Stimulated activated CD8-positive, alpha-beta memory T cell treated with anti-CD3 and anti-CD28 coated beads, Interleukin-12 subunit alpha, Interleukin-12 subunit beta, amount 100 ng/mL, for 4 hours (primary cell): ENCODE measurements at regions not wholly inside any gene's neighbourhood (a gene's known extent, or its start where the extent isn't known, plus 50 kb on each side); places are given as distances from the start of the nearest gene placed in this dataset.
"Not testable (repeated sequence)": the region's sequence is repeated elsewhere in the genome, so short reads cannot be mapped to it uniquely, and the experiment has no call there.

Experiments
- DNase-seq: peaks from one replicate; pipeline ENCODE4 v3.0.0-alpha.2; 2020; ENCODE audit warnings: low read depth

GRCh38 chr5:100017520-100018262, 517.5 kb upstream of the FAM174A start:
- DNase-seq: no peak

DNA sequence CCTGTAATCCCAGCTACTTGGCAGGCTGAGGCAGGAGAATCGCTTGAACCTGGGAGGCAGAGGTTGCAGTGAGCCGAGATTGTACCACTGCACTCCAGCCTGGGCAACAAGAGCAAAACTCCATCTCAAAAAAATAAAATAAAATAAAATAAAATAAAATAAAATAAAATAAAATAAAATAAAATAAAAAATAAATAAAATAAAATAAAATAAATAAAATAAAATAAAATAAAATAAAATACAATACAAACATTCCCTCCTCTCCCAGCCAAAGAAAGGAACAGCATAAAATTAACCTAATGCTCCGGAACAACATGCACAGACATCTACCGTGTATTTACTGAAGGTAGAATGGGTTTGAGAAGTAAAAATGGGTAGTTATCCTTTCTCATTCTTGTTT, 521.9 kb upstream of the FAM174A start:
- not testable (repeated sequence) for DNase-seq

- DNase-seq: not testable (repeated sequence)
Measured at GRCh38 chr5:100011160-100011559, 524.0 kb upstream of the FAM174A start.

GRCh38 chr5:100004969-100005368, 530.2 kb upstream of the FAM174A start:
- DNase-seq: no peak

GRCh38 chr5:99998319-99998718, 536.9 kb upstream of the FAM174A start:
- DNase-seq: no peak

GRCh38 chr5:99995407-99995806, 539.8 kb upstream of the FAM174A start:
- no peak for DNase-seq

DNA sequence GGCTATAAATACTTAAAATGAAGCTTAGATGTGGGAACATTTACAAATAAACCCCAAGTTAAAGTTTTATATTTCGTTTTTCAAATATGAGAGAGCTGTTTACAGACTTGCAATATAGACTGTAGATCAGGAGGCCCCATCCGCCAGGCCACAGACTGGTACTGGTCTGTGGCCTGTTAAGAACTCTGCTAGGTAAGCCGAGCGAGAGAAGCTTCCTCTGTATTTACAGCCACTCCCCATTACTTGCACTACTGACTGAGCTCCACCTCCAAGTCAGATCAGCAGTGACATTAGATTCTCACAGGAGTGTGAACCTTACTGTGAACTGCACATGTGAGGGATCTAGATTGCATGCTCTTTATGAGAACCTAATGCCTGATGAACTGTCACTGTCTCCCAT, 561.4 kb upstream of the FAM174A start:
- no peak for DNase-seq

DNA sequence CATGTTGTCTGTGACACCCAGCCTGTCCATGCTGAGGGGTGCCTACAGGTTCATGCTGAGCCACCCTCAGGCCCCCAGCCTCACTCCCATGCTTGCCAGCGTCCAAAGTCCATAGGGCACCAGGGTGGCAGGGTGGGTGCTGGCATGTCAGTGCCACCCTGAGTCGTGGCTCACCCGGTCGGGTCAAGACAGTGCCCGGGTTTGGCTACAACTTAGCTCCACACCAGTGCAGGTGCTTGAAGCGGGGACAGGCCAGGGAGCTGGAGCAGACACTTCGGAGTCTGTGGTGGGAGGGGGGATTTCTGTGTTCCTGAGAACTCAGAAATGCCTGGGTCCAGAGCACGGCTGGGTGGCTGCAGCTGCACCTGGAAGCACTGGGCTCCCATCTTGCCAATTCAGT, 579.2 kb upstream of the FAM174A start:
- DNase-seq: no peak

GRCh38 chr5:99955006-99955405, 580.2 kb upstream of the FAM174A start:
- no peak for DNase-seq

DNA sequence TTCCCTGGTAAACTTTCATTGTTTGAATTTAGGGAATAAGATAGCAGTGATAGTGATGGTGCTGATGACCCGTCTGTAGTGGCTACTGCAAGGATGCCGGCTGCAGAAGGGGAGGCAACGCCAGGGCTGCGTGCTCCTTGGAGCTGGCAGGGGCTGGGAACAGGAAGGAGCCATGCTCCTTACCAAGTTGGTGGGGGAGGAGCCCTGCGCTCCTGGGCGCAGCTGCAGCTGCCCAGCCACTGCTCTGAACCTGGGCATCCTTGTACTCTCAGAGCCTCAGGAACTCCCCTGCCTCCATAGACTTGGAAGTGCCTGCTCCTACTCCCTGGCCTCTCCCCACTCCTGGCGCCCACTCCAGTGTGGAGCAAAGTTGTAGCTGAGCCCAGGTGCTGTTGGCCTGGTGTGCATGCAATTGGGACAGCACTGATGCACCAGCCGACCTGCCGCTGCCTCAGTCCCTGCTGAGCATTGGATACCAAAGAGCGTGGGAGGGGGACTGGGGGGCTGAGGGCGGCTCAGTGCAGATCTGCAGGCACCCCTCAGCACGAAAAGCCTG, 585.1 kb upstream of the FAM174A start:
- DNase-seq: no peak

DNA sequence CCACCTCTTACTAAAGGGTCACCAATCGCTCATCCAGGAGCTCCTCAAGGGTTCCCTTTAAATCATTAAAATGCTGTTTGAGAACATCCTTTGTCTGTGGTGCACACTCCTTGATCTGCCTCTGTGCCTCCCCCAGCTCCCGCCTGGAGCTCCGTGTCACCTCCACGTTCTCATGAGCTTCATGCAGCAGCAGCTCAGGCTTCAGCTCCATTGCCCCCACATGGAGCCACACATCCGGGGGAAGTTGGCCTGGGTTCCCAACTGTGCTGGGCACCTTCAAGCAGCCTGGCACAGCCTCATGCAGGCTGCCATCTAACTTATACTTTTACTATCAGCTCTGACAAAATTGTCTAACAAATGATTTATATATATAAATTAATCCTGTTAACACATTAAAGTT, 585.8 kb upstream of the FAM174A start:
- DNase-seq: no peak

GRCh38 chr5:99948850-99949249, 586.3 kb upstream of the FAM174A start:
- no peak for DNase-seq

- DNase-seq: no peak
Measured at GRCh38 chr5:99945478-99946442, 589.4 kb upstream of the FAM174A start.

- no peak for DNase-seq
Measured at GRCh38 chr5:99940540-99940939, 594.6 kb upstream of the FAM174A start.

DNA sequence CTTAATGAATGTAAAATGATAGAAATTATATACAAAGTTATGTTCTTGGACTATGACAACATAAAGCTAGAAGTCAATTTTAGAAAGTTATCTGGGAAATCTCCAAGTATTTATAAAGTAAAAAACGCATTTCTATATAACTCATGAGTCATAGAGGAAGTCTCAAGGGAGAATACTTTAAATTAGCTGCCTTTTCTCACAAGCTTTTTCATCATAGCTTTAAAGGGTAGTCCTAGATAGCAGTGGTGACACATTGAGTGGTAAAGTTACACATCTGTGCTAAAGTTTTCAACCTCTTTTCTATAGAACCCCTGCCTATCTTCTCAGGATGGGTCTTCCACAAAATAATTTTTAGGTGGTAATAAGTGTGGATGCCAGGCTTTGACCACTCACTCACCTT, 598.3 kb upstream of the FAM174A start:
- DNase-seq: no peak

DNA sequence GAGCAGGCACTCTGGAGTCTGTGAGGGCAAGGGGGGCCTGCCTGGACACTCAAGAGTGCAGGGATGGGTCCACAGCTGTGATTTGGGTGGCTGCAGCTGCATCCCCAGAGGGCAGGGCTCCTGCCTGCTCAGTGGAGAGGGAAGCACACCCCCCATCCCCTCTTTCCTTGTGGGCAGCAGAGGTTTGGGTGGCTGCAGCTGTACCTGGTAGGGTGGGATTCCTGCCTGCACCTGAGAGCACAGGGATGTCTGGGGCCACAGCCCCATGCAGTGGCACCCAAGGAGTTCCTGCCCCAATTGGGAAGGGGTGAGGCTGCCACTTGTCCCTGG, 605.4 kb upstream of the FAM174A start:
- no peak for DNase-seq

GRCh38 chr5:99929067-99929805, 605.9 kb upstream of the FAM174A start:
- DNase-seq: no peak

- no peak for DNase-seq
Measured at GRCh38 chr5:99928490-99928889, 606.7 kb upstream of the FAM174A start.

- no peak for DNase-seq
Measured at GRCh38 chr5:99926463-99926862, 608.7 kb upstream of the FAM174A start.

- no peak for DNase-seq
Measured at GRCh38 chr5:99922386-99922785, 612.8 kb upstream of the FAM174A start.

- no peak for DNase-seq
Measured at GRCh38 chr5:99911971-99912370, 623.2 kb upstream of the FAM174A start.

GRCh38 chr5:99906776-99907175, 628.4 kb upstream of the FAM174A start:
- no peak for DNase-seq
